Fibroblast of mammary gland (primary cell): ENCODE measurements at regions not wholly inside any gene's neighbourhood (a gene's known extent, or its start where the extent isn't known, plus 50 kb on each side); places are given as distances from the start of the nearest gene placed in this dataset.

Source experiments
- DNase-seq: peaks from one replicate; pipeline ENCODE4 v3.0.0-alpha.2; 2010; ENCODE audit warnings: low read depth
- H3K4me3 ChIP-seq: 2 replicates; pipeline ENCODE4 v1.5.1; 2011; ENCODE audit warnings: low read depth, mild to moderate bottlenecking, low read length, moderate library complexity; ENCODE audit not compliant: control insufficient read depth
- TF ChIP-seq, protein P1 (sequence below): conservative IDR thresholded peaks from 2 replicates; pipeline ENCODE4 v1.5.1; 2011; ENCODE audit warnings: low read depth, low read length, inconsistent platforms; ENCODE audit not compliant: control insufficient read depth, insufficient read depth

DNA sequence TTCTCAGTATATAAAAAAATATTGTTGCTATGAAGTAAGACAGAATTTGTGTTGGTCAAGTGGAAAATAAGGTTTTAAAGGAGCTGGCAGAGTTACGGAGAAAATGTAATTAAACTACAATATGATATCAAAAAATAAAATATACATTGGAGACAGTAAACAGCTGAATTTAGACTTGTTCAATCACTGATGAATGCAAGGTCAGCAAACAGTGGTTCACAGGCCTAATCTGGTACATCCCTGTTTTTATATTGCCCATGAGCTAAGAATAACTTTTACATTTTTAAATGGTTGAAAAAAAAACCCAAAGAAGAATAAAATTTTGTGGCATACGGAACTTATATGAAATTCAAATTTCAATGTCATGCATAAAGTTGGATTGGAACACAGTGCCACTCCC is 131.0 kb upstream of the TRIB2 start:
- TF ChIP-seq, protein P1, sequence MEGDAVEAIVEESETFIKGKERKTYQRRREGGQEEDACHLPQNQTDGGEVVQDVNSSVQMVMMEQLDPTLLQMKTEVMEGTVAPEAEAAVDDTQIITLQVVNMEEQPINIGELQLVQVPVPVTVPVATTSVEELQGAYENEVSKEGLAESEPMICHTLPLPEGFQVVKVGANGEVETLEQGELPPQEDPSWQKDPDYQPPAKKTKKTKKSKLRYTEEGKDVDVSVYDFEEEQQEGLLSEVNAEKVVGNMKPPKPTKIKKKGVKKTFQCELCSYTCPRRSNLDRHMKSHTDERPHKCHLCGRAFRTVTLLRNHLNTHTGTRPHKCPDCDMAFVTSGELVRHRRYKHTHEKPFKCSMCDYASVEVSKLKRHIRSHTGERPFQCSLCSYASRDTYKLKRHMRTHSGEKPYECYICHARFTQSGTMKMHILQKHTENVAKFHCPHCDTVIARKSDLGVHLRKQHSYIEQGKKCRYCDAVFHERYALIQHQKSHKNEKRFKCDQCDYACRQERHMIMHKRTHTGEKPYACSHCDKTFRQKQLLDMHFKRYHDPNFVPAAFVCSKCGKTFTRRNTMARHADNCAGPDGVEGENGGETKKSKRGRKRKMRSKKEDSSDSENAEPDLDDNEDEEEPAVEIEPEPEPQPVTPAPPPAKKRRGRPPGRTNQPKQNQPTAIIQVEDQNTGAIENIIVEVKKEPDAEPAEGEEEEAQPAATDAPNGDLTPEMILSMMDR = no peak
- no peak overlapping the region for H3K4me3 ChIP-seq
- DNase-seq = no peak

DNA sequence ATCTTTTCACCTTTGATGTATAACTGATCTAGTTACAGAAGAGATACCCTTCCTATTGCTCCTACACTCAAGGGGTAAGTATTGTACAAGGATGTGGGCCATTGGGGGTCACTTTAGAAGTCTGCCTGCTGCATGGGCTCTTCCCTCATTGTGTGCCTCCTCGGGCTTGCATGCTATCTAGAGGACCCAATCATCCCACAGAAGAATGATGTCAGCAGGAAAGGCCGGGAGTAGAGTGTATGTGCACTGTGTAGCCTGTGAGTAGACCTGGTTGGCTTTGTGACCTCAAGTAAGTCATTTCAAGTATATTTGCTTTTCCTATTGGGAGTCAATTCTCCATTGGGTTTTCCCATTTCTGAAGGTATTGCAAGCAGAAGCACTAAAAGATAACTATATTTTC is 129.5 kb upstream of the TRIB2 start:
- DNase-seq = no peak
- TF ChIP-seq, protein P1 = no peak
- H3K4me3 ChIP-seq = no peak overlapping the region

DNA sequence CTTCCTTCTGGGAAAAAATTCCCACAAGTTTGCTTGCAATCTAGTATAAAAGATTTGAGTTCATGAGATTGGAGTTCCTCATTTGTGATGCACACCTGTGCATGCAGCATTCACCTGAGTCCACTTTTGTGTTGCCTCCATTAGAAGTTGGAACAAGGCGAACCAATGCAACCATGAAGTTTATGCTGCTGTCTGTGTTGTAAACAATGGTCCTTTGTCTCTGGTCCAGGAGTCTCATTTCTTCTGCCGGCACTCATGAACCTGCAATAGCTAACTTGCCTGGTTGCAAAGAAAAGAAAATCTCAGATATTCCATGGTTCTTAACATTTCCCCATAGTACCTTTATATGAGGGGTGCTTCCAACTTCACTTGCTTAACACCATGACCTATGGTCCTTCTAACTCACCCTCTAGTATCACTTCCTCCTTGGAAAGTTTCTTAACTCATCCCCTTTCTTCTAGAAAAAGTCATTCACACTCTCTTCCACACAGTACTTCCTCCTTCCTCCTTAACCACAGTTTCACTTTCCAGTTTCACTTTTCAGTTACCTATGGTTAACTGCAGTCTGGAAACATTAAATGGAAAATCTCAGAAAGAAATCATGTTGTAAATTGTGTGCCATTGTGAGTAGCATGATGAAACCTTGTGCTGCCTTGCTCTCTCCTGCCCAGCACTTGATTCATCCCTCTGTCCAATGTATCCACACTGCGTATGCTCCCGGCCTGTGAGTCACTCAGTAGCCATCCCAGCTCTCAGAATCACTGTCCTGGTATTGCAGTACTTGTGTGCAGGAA is 128.8 kb upstream of the TRIB2 start:
- TF ChIP-seq, protein P1 = no peak
- H3K4me3 ChIP-seq = no peak overlapping the region
- peak; percentile 91 for DNase-seq

DNA sequence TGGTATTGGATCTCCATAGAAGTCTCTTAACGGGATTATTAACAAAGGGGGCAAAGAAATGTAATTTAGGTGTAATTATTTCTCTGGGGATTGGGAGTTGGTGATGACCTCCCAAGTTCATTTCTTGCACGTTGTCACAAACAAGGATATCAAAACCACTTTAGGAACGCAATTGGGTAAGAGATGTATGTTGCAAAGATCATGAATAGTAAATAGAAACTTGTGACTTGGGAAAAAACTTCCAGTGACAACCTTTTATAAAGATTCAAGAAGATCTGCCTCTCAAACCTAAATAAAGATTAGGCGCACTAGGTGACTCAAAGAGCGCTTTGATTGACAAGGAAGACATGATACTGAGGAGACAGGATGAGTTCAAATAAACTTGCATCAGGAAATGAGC is 127.8 kb upstream of the TRIB2 start:
- DNase-seq = no peak
- TF ChIP-seq, protein P1 = no peak
- no peak overlapping the region for H3K4me3 ChIP-seq

DNA sequence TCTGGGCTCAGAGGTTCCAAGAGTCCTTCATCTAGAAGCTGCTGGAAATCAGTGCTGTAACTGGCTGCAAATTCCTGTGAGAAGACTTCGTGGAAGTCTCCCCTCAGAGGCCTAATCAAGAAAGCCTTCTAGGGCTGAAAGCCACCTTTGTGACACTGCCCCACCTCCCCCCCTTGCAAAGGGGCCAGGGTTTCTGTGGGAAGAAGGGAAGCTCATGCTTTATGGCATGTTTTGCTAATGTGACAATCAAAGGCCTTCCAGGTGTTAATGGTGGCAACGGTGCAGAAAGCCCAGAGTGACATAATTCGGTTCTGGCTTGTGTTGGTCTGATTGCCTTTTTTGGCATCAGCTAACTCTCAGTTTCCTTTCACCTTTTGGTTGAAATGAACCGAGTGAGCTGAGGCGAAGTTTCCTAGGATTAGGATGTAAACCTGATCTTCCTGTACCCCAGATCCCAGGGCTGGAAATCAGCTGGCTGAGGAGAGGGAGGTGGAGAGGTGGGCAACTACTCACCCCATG is 126.9 kb upstream of the TRIB2 start:
- TF ChIP-seq, protein P1 = no peak
- no peak overlapping the region for H3K4me3 ChIP-seq
- DNase-seq = no peak

DNA sequence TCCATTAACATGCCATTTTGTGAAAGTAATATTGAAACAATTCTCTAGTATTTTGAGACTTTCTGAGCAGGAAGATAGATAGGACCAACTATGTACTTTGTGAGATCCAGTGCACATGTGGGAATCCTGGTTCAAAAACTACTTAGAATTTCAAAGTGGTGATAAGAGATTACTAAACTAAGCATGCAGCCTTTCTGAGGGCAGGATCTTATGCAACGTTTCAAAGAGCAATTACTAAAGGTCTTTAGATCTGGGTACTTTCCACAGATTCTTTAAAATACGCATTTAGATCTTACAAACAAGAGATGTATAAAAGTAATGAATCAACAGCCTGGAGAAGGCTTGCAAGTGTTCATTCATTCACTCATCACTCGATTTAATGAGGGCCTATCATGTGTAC is 124.4 kb upstream of the TRIB2 start:
- no peak for DNase-seq
- TF ChIP-seq, protein P1 = no peak
- no peak overlapping the region for H3K4me3 ChIP-seq
